ENCODE measurements at regions not wholly inside any gene's neighbourhood (a gene's known extent, or its start where the extent isn't known, plus 50 kb on each side); places are given as distances from the start of the nearest gene placed in this dataset.
"Not testable (repeated sequence)": the region's sequence is repeated elsewhere in the genome, so short reads cannot be mapped to it uniquely, and the experiment has no call there.

- no peak for DNase-seq
These were observed 70.5 kb upstream of the LIPC start for GRCh38 chr15:58361273-58361759.

DNA sequence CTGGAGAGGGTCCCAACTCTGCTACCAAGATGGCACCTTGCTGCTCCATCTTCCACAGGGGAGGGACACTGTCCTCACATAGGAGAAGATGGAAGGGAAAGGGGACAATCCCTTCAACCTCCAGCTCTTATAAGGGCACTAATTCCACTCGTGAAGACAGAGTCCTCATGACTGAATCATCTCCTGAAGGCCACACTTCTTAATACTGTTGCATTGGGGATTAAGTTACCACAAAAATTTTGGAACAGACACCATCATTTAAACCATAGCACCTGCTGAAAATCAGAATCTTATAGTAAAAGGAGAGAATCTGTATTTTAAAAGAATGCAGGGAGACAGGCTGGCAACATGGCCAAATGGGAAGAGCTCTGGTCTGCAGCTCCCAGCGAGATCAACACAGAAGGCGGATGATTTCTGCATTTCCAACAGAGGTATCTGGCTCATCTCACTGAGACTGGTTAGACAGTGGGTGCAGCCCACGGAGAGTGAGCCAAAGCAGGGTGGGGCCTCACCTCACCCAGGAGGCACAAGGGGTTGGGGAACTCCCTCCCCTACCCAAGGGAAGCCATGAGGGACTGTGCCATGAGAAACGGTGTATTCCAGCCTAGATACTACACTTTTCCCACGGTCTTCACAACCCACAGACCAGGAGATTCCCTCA, 69.4 kb upstream of the LIPC start:
- no peak for DNase-seq

GRCh38 chr15:58363118-58363517, 68.7 kb upstream of the LIPC start:
- DNase-seq: not testable (repeated sequence)

- not testable (repeated sequence) for DNase-seq
These were observed 68.1 kb upstream of the LIPC start for GRCh38 chr15:58363673-58364072.

- DNase-seq: not testable (repeated sequence)
These were observed 66.7 kb upstream of the LIPC start for GRCh38 chr15:58365098-58365497.

DNA sequence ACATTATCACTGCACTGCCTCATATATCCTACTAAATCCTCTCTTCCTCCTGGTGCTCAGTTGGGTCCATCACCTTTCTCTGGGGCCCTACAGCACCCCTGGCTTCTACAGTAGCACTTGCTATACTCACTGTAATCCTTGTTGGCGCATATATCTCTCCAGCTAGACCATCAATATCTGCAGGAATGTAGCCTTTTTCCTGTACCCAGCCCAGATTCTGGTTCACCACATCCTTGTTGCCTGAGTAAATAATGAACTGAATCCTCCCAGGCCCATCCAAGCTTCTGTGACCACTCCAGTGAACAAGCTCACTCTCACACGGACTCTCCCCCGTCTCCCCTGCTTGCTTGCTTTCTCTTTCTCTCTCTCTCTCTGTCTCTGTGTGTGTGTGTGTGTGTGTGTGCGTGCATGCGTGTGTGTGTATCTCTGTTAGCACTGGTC, 62.5 kb upstream of the LIPC start:
- DNase-seq: peak in 1 of 2 donors; percentile 52

GRCh38 chr15:58369956-58370355, 61.8 kb upstream of the LIPC start:
- no peak for DNase-seq

GRCh38 chr15:58374147-58374546, 57.6 kb upstream of the LIPC start:
- DNase-seq: no peak

- no peak for DNase-seq
These were observed 54.6 kb upstream of the LIPC start for GRCh38 chr15:58377193-58377592.

DNA sequence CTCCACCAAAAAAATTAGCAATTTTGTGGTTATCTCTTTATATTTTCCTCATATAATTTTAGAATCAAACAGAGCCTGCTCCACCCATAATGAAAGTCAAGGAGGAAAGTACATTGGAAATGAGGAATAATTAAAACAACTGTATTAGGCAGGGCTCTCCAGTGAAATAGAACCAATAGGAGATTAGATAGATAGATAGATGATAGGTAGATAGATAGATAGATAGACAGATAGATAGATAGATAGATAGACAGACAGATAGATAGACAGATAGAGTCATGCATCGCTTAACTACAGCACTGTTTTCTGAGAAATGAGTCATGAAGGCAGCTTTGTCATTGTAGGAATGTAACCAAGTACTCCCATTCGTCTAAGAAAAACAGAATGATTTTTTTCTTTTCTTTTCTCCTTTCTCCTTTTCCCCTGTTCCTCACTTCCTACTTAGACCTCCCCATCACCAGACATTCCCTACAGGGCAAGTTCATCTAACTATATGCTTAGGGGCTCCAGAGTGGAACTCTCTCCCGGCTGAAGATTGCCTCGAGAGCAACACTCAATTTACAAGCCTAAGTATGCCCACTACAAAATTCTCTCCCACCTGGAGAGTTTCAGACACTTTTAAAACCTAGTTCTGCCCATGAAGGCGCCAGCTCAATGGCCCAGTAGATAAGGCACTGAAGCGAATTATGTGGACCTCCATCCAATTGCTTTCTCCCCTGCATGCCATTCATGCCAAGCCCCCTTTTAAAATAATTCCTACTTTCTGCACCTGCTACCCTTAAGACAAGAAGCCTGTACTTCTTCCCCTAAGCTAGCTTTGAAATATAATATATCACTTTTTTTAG, 53.3 kb upstream of the LIPC start:
- DNase-seq: no peak

DNA sequence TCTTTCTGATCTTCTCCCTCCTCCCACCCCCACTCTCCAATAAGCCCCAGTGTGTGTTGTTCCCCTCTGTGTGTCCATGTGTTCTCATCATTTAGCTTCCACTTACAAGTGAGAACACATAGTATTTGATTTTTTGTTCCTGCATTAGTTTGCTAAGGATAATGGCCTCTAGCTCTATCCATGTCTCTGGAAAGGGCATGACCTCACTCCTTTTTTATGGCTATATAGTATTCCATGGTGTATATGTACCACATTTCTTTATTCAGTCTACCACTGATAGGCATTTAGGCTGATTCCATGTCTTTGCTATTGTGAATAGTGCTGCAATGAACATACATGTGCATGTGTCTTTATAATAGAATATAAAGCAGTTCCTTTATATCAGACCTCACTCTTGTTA, 52.3 kb upstream of the LIPC start:
- DNase-seq: not testable (repeated sequence)

GRCh38 chr15:58380280-58380945, 51.4 kb upstream of the LIPC start:
- DNase-seq: no peak

DNA sequence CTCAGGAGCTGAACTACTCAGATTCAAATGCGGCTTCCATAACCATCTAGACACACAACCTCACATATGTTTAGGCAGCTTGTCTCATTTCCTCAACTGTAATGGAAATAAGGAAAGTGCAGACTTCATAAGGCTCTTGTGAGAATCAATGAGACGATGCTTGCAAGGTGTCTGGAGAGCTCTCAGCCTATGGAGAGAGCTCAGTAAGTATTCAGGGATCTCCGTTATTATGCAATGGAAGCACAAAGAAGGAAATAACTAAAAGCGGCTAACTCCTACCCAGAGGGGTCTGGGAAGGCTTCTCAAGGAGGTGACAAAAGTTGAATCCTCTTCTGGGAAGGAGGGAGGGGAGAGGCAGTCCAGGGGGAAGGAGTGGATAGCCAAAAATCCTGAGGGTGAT, 50.1 kb upstream of the LIPC start:
- DNase-seq: no peak

Data from CD4-positive, alpha-beta T cell treated with Interleukin-1 beta for 1 hour (primary cell).